ENCODE measurements at regions not wholly inside any gene's neighbourhood (a gene's known extent, or its start where the extent isn't known, plus 50 kb on each side); places are given as distances from the start of the nearest gene placed in this dataset.

DNA sequence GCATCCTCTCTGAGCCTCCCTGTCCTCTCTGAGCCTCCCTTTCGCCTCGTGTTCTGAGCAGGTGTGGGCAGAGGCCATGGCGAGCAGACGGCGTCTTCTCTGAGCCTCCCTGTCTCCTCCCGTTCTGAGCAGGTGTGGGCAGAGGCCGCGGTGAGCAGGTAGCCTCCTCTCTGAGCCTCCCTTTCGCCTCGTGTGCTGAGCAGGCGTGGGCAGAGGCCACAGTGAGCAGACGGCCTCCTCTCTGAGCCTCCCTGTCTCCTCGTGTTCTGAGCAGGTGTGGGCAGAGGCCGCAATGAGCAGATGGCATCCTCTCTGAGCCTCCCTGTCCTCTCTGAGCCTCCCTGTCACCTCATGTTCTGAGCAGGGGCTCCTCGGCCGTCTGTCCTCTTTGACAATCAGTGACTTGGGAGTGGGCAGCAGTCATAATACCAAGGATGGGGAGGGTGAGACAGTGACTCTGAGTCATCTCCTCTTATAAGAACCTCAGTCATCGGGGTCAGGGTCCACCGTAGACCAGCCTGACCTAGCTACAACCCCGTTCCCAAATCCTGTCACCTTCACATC lies 395.1 kb upstream of the SALL3 start:
- no peak for DNase-seq

DNA sequence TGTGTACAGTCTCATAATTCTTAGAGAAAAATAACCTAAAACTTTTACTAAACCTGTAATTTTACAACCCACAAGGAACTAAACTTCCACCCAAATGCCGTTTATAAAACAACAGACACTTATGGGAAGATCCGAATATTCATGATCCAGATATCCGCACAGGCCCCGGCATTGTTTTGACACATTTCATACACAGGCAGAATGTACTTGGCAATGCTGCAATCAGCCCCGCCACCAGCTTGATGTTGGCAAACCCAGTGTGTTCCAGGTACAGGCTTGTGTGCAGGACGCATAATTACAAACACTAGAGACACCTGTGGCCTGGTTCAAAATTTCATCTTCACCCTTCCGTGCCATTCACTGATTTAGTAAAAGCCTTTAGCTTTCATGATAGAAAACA lies 393.0 kb upstream of the SALL3 start:
- no peak for DNase-seq

DNA sequence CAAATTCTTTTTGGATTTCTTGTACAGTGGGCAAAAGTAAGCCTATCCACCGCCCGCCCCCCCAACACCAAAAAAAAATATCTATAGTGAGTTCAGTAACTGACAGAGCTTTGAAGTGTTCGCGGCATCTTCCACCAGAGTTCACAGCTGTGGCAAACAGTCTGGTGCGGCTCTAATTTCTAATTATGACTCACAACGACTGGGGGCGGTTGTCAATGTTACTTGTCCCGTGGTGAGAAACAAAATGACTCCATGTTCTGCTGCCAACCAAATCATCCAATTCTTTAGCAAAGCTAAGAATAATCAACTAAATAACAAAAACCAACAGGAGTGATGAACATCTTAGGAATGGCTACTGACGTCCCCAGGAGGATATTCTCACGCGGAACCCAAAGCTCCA lies 392.5 kb upstream of the SALL3 start:
- no peak for DNase-seq

DNA sequence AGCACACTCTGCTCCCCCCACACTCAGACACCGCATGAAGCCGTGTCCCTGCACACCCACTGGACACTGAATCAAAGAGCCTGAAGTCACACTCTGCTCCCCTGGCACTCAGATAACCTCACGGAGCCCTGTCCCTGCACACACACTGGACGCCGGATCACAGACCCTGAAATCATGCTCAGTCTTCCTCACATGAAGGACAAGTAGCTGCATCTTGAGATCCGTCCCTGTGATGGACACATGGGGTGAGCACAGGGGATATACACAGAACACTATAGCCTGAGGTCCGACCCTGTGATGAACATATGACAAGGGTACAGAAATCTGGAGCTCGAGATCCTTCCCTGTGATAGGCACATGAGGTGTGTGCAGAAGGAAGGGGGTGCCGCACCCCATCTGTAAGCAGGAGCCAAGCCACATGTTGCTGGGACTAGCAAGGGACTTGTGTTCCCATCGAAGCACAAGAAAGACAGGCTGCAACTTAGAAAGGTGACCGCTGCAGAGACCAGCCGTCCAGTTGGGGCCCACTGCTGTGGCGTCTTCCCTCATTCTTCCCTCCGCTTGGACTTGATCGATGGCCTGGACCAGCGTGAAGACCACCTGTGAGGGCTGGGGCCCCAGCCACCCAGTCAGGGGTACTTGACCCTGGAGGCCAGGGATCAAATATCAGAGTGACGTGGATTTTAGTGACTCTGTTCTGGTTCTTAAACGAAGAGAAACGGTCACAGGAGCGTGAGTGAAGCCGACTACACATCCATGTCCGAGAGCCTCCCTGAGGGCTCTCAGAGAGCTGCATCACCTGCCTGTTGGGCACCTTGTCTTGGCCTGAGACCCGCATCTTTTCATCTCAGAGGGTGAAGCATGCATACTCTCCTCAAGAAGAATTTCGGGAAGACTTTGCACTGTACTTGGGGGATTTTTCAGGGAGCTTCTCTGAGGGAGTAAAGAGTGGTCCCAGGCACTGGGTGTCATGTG lies 391.7 kb upstream of the SALL3 start:
- no peak for DNase-seq

DNA sequence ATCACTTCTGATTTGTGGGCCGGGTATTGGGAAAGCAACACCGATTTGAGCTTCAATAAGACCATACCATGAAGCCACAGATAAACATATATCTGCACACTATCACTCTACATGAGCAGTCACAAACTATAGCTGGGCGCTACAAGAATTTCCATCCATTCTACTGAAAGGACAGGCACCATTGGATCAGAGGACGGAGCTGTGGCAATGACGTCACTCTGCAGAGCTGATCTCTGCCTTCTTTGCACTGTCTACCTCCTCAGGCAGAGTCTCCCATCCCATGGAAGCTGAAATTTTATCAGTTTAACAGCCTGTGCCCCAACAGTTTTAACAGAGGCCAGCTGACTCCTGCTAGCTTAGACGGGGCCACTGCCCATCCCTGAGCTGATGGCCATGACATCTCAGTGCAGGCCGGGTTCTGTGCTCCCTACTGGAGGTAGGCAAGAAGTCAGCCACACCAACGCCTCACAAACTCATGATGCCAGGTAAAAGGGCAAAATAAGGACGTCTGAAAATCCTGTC lies 389.6 kb upstream of the SALL3 start:
- DNase-seq, result no peak

DNA sequence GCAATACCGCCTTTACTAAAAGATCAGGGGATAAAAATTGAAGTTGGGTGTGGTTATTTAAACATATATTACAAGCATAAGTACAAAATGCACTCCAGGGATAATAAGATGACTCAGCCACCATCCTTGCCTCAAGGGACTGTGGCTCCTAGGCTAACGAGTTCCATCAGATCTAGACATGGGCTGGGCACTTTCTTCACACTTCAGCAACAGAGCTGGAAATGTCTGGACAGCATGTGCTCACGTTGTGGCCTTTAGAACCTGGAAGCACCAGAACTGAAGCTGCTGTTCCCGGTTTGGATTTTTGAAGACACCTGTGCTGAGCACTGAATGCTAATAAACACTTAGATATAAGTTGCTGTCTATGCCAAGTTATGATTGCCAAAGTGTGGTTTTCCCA lies 384.2 kb upstream of the SALL3 start:
- DNase-seq, result no peak

DNA sequence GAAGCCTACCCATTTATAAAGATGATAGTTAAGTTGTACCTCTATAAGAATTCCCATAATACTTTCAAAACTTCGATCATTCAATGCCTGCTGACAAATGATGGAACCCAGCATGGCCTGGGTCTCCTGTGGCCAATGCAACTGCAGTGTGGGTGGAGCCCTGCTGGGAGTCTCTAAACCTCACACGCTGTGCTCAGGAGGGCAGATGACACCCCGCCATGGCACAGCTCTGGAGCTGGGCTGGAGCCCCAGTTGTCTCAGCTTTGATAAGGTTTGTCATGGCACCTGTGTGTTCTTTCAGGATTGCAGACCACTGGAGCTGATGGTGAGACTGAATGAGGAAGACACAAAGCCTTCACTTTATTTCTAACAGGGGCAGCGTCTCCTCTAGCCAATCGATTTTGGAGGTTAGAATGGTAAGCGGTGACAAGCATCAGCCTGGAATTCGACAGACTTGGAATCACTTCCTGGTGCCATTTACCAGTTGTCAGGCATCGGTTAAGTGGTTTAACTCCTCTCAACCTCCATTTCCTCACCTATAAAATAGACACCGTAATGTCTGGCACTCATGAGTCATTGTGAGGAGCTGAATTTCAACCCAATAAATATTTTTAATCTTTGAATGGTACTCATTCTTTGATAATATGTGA lies 383.6 kb upstream of the SALL3 start:
- no peak for DNase-seq

DNA sequence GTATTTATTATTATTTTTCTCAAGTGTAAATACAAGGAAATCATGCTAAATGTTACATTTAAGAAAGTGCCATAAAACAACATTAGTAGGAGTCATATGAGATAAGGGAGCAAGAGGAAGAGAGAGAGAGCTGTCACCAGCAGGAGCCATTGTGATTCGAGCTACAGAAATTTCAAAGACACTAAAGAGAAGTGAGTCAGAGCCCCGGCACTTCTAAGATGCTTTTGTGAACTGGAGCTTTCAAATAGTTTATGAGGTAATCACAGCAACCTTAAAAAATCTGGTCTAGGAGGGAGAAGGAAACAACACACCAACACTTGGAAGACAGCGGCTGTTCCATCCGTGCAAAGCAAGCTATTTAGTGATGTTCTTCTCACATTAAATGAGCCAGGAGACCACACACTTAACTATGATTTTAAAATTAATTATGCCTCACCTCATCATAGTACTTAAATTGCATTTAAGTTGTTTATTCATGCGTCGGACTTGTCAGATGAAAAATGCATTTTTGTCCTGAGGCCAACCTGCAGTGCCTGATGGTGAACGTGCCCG lies 382.7 kb upstream of the SALL3 start:
- no peak for DNase-seq

DNA sequence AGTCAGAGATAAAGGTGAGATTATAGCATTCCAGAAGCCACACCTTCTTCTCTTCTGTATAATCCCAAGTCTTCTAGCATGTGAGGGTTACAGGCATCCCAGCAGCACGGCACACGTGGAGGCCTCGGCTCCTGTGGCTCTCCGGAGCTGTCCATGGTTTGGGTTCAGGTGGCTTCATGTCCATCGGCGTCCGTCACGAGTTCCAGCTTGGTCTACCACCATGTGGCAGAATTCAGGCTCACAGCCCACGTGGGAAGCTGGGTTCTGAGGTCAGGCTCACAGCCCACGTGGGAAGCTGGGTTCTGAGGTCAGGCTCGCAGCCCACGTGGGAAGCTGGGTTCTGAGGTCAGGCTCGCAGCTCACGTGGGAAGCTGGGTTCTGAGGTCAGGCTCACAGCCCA lies 378.3 kb upstream of the SALL3 start:
- DNase-seq, result no peak

DNA sequence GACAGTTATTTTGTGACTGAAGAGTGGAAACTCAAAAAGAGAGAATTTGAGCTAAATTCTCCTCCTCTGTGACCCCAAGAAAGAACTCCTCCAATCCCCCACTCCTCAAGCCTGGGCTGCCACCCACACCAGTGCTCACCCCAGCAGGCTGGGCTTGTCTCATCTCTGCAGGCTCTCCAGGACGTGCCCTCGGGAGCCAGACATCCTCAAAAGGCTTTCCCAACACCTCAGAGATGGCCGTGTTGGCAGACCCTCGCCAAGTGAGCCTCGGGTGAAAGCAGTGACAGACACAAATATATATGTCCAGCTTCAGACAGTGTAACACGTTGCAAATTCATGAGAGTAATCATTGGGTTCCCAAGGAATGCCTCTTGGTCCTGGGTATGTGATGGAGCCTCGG lies 377.7 kb upstream of the SALL3 start:
- DNase-seq, result no peak

DNA sequence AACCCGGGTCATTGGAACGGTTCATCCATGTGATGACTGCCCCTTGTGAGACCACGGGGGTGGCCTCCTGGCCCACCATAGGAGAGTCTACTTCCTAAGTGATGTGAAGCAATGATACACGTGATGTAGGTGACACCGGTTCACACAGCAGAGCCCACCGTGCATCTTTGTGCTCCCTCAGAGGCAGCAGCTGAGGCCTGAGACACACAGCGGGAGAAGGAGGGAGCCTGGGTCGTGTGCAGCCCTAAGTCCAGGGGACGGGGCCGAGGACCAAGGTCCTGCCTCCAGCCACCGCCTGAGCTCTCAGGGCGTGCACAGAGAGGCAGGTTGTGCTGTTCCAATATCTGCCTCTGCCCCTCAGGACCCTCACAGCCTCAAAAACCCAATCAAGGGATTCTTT lies 377.2 kb upstream of the SALL3 start:
- no peak for DNase-seq

DNA sequence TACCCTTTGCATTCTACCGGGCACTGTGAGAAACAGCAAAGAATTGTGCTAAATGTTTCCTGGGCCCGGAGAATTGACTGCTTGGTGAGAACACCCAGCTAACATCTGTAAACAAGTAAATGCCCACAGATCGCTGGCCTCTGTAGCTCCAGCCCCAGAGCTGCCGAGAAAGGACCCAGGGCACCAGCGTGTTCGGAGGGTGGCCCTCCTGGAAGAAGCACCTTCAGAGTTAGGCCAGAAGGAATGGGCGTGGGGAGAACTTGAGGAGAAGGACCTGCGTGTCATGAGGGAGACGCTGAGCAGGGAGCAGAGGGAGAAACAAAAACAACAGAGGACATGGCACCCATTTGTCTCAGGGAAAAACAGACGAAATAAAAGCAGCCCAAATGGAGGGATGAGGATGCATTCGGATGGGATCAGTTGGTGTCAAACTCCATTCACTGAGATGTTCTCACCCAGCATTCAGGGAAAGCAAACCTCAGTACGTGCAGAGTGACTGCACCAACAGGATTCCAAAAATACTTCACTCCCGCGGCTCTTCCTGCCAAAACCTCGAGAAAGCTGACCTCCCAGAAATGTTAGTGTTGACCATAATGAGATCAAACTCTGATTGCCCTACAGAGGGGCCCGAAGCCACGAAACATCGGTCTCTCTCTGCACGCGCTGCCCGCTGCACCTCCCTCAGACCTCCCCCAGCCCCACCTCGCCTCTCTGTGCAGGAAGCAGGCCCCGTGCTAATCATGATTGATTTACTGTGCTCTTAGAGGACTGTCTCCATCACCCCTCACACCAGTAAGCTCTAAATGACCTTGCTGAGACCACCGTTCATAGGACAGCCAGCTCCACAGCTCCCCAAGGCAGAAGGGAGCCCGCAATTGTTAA lies 376.3 kb upstream of the SALL3 start:
- no peak for DNase-seq

DNA sequence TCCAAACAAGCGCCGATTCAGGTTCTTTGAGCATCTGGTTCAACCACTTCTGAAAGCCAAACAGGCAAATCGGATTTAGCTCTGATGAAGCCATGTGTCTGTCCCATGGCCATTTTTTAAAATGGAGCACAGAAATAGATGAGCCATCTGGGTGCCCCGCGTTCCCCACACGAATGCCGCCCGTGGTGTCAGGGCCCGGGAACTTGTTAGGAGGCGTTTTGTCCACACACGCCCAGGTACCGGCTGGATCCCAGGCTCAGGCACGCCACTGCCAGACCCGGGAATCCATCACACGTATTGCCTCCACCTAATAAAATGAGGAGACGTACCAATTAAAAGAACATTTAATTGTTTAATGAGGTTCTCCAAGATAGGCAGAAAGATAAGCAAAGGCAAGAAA lies 374.4 kb upstream of the SALL3 start:
- DNase-seq, result no peak

DNA sequence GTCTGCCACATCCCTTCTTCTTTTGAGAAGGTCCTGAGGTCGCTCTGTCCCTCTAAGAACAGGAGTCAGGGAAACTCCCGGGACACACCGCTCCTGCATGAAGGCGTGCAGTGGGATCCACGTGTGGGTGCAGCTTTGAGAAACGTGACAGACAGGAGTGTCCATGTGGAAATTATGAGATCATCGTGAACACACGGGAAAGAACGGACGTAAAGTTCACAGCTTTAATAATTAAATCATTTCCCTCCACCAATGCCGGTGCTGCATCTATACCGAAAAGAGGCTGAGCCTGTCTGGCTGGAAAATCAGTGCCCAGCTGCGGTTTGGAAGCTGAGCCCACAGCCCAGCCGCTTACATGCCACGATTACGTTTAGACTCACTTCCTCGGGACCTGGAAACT lies 372.4 kb upstream of the SALL3 start:
- no peak for DNase-seq

DNA sequence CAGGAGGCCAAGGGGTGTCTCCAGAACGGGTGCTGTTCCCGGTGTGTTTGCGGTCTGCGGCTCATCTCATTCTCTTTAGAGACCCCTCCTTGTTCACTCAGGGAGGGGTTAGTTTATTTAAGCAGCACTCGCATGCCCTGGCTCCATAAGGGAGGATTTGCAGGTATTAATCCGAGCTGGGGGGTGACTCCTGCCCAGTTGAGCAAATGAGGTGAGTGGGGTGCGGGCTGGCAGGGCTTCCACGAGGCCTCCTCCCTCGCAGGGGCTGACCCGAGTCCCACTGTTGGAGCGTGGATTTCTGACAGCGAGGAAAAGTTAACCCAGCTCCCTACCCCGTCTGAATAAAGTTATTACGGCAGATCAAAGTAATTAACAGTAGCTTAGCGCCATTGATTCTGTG lies 371.8 kb upstream of the SALL3 start:
- DNase-seq, result no peak

DNA sequence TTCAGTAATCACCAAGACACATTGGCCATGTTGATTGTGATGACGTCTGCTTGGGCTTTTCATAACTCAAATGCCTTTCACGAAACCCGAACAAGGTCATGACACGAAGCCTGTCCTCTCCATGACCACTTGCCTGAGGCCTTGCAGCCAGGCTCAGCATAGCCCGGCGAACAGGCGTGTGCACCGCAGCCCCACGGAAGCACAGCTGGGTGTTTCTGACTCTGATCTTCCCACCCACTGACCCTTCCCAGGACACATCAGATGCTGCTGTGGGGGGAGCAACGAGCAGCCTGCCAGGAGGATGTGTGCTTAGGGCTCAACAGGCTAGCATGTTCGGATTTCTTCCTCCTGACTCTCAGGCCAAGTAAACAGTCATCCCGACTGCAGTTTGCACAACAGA lies 369.4 kb upstream of the SALL3 start:
- DNase-seq, result no peak

DNA sequence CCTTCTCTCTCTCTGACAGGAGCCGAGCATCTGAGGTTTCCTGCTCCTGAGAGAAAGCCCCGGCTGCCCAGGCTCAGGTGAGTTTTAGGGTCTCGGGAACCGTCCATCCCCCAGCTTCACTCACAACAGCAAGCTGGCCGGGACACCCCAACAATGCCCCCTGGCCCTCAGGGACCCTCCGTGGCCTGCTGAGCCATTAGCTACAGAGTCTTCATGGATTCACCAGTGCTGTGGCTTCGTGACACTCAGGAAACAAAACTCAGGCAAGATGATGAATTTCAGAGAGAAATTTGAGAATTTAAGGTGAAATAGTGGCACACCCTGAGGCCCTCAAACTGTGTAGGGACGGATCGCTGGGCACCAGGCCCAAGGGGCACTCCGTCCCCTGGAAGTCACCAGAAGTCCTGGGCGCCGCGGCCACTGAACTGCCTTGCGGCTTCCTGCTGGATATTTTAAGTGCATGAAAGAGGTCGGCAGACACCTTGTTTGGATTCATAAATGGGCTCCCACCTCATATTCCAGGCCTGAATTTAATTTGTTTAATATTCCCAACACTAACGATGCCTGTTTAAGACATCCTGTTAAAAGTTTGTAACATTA lies 368.3 kb upstream of the SALL3 start:
- no peak for DNase-seq

DNA sequence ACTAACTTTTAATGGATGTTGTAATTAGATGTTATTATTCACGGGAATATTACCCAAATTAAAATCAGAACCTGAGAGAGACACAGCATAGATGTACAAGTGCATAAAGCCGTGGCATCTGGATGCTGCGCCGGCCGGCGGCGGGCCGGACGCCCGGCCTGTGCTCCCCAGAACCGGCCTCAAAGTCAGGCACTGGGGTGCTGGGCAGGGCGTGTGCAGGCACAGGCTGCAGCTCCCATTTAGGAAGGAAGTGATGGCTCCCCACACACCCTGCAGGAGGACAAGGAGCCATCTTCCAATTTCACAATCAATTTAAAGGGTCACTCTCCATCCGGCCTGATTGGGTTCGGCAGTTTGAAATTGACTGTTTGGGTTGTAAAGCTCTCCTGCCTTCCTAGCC lies 367.7 kb upstream of the SALL3 start:
- no peak for DNase-seq

DNA sequence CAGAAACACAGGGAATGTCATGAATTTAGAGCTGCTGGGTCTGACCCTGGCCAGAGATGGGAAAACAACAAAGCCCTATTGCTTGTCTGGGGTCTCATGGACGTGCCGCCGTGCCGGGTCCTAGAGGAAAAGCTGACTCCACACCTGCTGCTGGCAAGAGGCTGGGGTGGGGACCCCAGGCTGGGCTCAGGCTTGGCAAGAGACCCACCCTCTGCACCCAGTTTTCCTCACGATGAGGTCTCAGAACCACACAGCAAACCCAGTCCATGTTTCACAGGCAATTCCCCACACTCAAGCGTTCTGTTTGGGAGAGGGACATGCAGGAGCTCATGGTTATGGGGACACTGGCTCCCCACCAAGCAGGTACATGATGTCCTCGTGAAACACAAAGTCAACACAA lies 367.3 kb upstream of the SALL3 start:
- DNase-seq, result no peak

DNA sequence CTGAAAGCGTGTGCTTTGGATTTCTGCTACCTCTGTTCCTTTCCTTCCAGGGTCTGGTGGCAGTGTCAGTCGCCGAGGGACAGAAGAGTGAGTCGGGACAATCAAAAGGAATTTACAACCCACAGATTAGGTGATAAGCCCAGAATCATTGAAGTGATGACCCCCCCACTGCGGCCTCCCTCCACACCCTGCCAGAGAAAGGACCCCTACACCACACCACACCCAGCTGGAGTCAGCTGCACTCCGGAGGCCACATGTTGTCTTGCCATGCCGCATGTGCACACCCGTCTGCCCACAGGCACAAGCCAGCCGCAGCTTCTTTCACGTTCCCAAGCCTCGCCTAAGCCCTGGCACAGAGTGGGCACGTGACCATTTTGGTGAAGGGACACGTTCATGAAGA lies 366.8 kb upstream of the SALL3 start:
- DNase-seq, result no peak

DNA sequence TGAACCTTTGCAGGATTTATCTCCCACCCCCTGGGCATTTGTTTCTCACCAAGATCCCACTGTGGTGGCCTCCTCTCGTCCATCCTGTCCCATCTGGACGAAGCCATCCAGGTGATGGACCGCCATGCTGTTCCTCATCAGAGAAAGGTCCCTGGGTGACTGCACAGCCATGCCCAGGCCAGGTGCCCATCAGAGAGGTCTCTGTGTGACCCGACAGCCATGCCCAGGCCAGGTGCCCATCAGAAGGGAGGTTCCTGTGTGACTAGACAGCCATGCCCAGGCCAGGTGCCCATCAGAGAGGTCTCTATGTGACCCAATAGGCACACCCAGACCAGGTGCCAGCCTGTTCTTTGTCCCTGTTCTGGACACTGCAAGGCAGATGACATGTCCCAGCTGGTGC lies 360.9 kb upstream of the SALL3 start:
- DNase-seq, result no peak

DNA sequence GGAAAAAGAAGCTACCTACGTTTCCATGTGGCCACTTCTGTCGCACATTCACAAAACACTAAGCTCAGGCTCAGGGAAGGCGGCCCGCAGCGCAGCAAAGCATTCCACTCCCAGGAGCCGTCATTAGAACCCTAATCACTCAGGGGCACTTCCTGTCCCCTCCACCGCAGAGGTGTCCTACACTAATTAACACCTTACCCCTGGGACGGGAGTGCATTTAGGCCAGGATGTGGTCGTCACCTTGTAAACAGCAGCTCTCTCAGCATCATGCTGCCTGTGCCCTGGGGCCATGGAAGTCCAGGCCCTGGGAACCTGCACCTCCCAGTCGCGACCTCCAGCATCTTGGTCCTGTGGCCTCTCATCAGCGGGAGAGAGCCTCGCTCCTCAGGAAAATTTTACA lies 359.8 kb upstream of the SALL3 start:
- no peak for DNase-seq
